ENCODE measurements at regions not wholly inside any gene's neighbourhood (a gene's known extent, or its start where the extent isn't known, plus 50 kb on each side); places are given as distances from the start of the nearest gene placed in this dataset.
"Not testable (repeated sequence)": the region's sequence is repeated elsewhere in the genome, so short reads cannot be mapped to it uniquely, and the experiment has no call there.

- no peak for DNase-seq (ENCODE audit: low read depth, low spot score)
Measured at GRCh38 chr5:125464847-125465432, 718.5 kb upstream of the ZNF608 start.

DNA sequence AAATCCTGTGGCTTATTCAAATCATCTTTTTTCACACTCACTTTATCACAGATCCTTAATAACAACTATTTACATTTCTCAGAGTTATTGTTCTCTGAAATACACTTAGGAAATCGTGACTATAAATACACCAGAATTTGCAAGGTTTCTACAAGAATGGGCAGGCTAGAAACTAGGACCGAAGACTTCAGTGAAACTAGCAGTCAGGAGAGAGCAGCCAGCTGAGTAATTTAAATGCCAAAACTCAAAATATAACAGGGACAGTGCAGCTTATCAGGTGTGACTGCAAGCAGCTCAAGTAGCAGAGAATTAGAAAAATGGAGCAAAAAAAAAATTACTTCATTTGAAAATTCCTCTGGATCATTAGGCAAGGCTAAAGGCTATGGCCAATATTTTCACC, 719.3 kb upstream of the ZNF608 start:
- no peak for DNase-seq (ENCODE audit: low read depth, low spot score)

DNA sequence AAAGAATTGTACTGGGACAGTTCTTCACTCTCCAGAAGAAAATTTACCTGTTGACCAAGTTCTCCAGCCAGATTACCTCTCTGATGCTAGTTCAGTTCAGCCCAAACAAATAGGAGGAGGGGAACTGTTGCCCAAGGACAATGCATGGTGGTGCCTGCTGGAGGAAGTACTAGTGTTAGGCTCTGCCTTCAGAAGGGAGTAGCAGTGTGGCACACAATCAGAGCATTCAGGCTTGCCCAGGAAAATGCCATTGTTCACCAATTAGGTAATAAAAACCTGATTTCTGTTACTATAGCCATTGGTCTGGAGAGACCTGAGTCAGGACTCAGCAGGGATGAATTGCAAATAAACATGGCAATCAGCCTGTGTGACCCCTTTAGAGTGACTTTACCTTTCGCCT, 720.8 kb upstream of the ZNF608 start:
- DNase-seq (ENCODE audit: low read depth, low spot score) = no peak

DNA sequence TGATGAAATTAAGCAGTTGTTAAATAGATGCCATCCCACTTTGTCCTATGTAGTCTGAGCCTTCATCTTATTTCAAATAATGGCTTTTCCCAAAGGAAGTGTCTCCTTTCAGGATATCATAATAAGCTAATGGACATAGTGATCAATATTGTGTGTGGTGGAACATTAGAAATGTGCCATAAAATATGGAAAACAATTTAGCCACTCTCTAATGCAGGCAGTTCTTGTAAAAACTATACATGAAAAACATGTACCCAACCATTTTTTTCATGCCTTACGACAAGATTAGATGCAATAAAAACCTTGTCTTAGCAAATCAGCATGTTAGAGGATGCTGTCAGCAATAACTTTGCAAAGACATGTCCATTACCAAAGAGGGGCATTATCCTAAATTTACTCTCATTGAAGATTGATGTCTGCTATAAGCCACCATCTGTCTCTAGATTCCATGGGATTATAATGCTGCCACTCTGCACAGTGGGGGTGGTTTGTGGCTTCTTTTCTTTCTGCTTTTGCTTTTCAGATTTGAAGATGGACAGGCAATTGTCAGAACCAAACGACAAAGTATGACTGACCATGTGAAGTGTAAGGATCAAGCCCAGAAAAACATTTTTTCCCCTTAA, 724.0 kb upstream of the ZNF608 start:
- no peak for DNase-seq (ENCODE audit: low read depth, low spot score)

DNA sequence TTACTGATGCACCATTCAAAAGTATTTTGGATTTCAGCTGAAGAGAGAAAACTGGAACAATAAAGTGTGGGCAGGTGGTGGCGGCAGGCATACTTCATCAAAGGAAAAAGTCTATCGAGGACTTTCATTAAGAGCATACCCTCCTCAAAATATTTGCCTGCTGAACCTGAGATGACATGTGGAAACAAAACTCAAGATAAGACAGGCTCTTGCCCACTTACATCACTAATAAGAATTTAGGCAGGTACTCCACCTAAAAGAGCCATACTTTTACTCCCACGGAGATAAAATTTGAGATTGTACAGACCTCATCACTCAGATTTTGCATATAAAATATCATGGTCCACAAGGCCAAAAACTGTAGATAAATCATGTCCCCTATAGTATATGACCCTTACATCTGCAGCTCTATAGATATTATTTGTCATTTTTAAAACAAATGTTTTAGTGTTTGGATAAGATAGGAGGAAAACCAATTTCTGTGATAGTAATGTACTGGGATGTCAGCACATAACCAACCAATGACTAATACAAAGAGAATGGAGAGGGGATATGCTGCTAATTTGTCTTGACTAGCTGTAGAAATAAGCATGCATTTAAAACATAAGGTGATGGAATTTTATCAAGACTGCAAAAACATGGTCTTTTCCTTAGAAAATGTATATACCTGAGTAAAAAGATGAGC, 730.6 kb upstream of the ZNF608 start:
- DNase-seq (ENCODE audit: low read depth, low spot score) = no peak

DNA sequence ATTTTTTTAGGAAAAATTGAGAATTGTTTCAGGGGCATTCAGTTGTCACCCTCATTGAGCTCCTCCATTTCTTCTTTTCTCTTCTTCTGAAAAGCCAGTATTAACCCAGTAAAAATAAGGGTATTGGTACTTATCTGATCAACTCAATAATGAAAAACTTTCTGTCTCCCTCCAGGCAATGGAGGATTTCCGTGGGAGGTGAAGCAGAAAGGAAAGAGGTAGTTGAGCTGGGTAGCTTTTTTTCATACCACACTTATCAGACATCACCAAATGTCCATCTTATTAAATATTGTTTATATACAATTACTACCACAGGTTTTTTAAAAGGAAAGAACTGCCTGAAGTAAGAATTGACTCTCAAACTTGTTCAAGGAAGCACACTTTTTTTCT, 731.1 kb upstream of the ZNF608 start:
- DNase-seq (ENCODE audit: low read depth, low spot score) = no peak

DNA sequence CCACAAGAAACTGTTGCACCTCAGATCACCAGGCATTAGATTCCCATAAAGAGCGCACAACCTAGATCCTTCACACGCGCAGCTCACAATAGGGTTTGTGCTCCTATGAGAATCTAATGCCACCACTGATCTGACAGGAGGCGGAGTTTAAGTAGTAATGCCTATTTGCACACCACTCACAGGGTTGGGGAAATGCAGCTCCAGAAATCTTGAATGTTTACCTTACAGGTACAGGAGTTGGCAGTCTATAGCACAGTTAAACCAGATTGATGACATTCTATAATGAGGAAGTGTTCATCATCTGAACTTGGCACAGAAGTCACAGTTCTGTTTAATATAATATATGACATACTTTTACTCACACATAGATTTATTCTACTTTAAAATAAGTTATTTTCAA, 732.2 kb upstream of the ZNF608 start:
- no peak for DNase-seq (ENCODE audit: low read depth, low spot score)

GRCh38 chr5:125480911-125481310, 734.5 kb upstream of the ZNF608 start:
- no peak for DNase-seq (ENCODE audit: low read depth, low spot score)

GRCh38 chr5:125481506-125482465, 735.3 kb upstream of the ZNF608 start:
- no peak for DNase-seq (ENCODE audit: low read depth, low spot score)

DNA sequence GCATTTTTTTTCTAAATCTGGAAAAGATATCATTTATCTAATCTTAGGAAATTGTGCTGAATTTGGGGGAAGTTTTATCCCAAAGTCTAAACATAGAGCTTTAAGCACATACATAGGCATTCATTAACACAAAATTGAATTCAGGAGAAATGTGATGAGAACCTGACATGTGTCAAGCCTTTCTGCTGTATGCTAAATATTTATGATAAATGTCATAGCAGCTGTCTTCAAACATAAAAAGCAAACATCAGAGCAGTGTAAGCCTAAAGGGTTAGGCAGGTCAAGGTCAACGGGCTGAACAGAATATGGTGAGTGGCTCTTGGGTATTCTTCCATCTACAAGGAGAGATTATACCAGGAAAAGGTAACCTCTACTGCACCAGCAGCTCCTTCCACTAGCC, 737.2 kb upstream of the ZNF608 start:
- DNase-seq (ENCODE audit: low read depth, low spot score) = no peak

- no peak for DNase-seq (ENCODE audit: low read depth, low spot score)
Measured at GRCh38 chr5:125484272-125484741, 737.9 kb upstream of the ZNF608 start.

DNA sequence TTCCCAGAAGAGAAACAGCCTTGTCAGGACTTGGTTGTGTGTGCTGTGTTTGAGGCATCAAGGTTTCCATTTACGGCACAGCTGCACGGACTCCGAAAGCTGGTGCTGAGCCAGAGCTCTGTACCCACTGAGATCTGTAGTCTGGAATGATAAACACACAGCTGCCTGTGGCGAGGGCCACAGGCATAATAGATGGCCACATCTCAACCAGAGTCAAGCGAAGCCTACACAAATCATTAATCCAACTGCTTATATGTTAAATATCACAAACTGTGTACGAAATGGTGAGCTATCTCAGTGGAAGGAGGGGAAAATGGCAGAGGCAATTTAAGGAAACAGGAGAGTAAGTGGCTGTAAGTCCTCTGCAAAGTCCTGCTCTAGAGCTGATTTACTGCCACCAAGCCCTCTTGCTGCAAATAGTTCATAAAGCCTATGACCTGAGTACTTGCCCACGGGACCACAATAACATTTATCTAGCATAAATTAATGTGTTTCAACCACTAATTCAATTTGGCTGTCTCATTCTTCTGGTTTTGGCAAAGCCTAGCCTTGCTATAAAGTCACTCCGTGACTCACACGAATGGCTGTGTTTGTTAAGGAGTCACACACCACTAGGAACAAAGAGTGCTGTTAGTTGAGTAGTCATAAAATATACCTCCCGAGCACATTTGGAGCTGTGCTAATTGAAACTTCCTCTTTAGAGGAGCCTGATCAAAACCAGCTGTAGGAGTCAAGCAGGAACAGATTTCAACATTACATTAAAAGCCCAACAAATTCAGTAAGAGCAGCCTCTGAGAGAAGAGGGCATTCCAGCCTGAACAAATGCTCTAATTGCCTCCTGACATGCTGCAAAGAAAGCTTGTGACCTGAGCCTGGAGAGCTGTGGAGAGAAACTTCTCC, 738.6 kb upstream of the ZNF608 start:
- DNase-seq (ENCODE audit: low read depth, low spot score) = no peak

GRCh38 chr5:125485771-125486170, 739.3 kb upstream of the ZNF608 start:
- DNase-seq (ENCODE audit: low read depth, low spot score) = no peak

- no peak for DNase-seq (ENCODE audit: low read depth, low spot score)
Measured at GRCh38 chr5:125486634-125487033, 740.2 kb upstream of the ZNF608 start.

DNA sequence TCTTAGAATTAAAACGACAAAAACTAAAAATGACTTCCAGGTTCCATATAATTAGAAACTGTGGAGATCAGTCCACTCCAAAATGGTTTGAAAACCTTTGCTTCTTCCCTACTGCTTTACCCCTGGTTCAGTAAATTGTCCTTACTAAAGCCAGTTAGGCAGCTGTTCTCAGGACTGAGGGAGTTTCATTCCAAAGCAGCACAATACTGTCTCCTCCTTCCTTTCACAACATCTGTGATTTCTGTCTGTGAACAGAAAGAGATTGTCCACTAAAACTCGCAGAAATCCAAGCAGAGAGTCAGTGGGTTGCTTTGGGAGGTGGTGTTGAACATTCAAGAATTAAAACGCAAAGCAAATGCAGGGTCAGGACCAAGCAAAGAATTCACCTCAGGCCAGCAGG, 740.8 kb upstream of the ZNF608 start:
- DNase-seq (ENCODE audit: low read depth, low spot score) = no peak

GRCh38 chr5:125487652-125488051, 741.2 kb upstream of the ZNF608 start:
- DNase-seq (ENCODE audit: low read depth, low spot score) = not testable (repeated sequence)

- DNase-seq (ENCODE audit: low read depth, low spot score) = no peak
Measured at GRCh38 chr5:125489146-125489545, 742.7 kb upstream of the ZNF608 start.

- no peak for DNase-seq (ENCODE audit: low read depth, low spot score)
Measured at GRCh38 chr5:125491986-125492492, 745.6 kb upstream of the ZNF608 start.

GRCh38 chr5:125492977-125493376, 746.5 kb upstream of the ZNF608 start:
- no peak for DNase-seq (ENCODE audit: low read depth, low spot score)

DNA sequence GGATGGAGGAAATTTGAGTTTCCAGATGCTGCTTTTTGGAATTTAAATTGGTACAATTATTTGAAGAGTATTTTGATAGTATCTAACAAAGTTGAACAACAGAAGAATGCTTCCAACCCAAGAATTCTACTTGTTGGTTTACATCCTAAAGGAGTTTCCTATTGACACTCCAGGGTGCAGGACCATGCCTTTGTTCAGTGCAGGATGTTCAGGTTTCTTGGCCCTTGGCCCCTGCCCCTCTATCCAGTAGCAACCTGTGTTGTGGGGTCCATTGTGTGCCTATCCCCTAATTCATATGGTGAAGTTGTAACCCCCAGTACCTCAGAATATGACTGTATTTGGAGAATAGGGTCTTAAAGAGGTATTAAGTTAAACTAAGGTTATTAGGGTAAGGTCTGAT, 750.0 kb upstream of the ZNF608 start:
- no peak for DNase-seq (ENCODE audit: low read depth, low spot score)

GRCh38 chr5:125497651-125498050, 751.2 kb upstream of the ZNF608 start:
- DNase-seq (ENCODE audit: low read depth, low spot score) = no peak

All from activated CD4-positive, CD25-positive, alpha-beta regulatory T cell treated with anti-CD3 and anti-CD28 coated beads, Interleukin-2, amount 50 U/mL, for 16 hours (primary cell).